ENCODE measurements at regions not wholly inside any gene's neighbourhood (a gene's known extent, or its start where the extent isn't known, plus 50 kb on each side); places are given as distances from the start of the nearest gene placed in this dataset.

GRCh38 chr20:50277460-50278376, 87.1 kb downstream of the CEBPB start:
- Mint-ChIP-seq H3K27me3 (ENCODE audit: low read depth, poor library complexity) (peaks cover 5% of the 10 kb centered on the region), H3K36me3 (ENCODE audit: low read depth) (no peaks in the 10 kb centered on the region), H3K4me1 (peaks cover 52% of the 10 kb centered on the region), H3K9me3 (no peaks in the 10 kb centered on the region), H3K27ac (peak overlapping the region; percentile 1), H3K4me3 (no peak overlapping the region)
- no peak for DNase-seq
- no peak for TF ChIP-seq CTCF (IDR thresholded peaks at IDR 0.05)

- no peak for TF ChIP-seq CTCF (IDR thresholded peaks at IDR 0.05)
- DNase-seq: no peak
- peaks cover 52% of the 10 kb centered on the region for H3K4me1 Mint-ChIP-seq
- no peaks in the 10 kb centered on the region for H3K9me3 Mint-ChIP-seq
- H3K4me3 Mint-ChIP-seq: no peak overlapping the region
- H3K27me3 Mint-ChIP-seq (ENCODE audit: low read depth, poor library complexity): peaks cover 5% of the 10 kb centered on the region
- H3K27ac Mint-ChIP-seq: no peak overlapping the region
- H3K36me3 Mint-ChIP-seq (ENCODE audit: low read depth): no peaks in the 10 kb centered on the region
Observed at GRCh38 chr20:50278377-50278683, 87.7 kb downstream of the CEBPB start.

- no peak for DNase-seq
- Mint-ChIP-seq H3K9me3 (no peaks in the 10 kb centered on the region), H3K36me3 (ENCODE audit: low read depth) (no peaks in the 10 kb centered on the region), H3K27me3 (ENCODE audit: low read depth, poor library complexity) (peaks cover 5% of the 10 kb centered on the region), H3K27ac (no peak overlapping the region), H3K4me3 (no peak overlapping the region), H3K4me1 (peaks cover 53% of the 10 kb centered on the region)
- TF ChIP-seq CTCF (IDR thresholded peaks at IDR 0.05): no peak
Observed at GRCh38 chr20:50278684-50279531, 88.3 kb downstream of the CEBPB start.

GRCh38 chr20:50279988-50280850, 89.6 kb downstream of the CEBPB start:
- Mint-ChIP-seq H3K4me1 (peaks cover 65% of the 10 kb centered on the region), H3K9me3 (no peaks in the 10 kb centered on the region), H3K27me3 (ENCODE audit: low read depth, poor library complexity) (peaks cover 5% of the 10 kb centered on the region), H3K27ac (no peak overlapping the region), H3K4me3 (no peak overlapping the region), H3K36me3 (ENCODE audit: low read depth) (no peaks in the 10 kb centered on the region)
- DNase-seq: no peak
- no peak for TF ChIP-seq CTCF (IDR thresholded peaks at IDR 0.05)

GRCh38 chr20:50280851-50281655, 90.4 kb downstream of the CEBPB start:
- no peak for DNase-seq
- Mint-ChIP-seq H3K27me3 (ENCODE audit: low read depth, poor library complexity) (peaks cover 5% of the 10 kb centered on the region), H3K9me3 (no peaks in the 10 kb centered on the region), H3K36me3 (ENCODE audit: low read depth) (no peaks in the 10 kb centered on the region), H3K4me3 (no peak overlapping the region), H3K4me1 (peaks cover 65% of the 10 kb centered on the region), H3K27ac (no peak overlapping the region)
- no peak for TF ChIP-seq CTCF (IDR thresholded peaks at IDR 0.05)
